Hepatocyte (in vitro differentiated cells): ENCODE measurements at regions not wholly inside any gene's neighbourhood (a gene's known extent, or its start where the extent isn't known, plus 50 kb on each side); places are given as distances from the start of the nearest gene placed in this dataset.

Source experiments
- DNase-seq: peaks from one replicate; pipeline ENCODE4 v3.0.0-alpha.2; 2016; ENCODE audit warnings: low spot score
- H2AFZ ChIP-seq: fragments of 200-600 bp; sonication (generic); 2 replicates; pipeline ENCODE4 v1.6.0; 2016; ENCODE audit warnings: antibody characterized with exemption, mild to moderate bottlenecking
- H3K27ac ChIP-seq: fragments of 200-600 bp; sonication (generic); 2 replicates; pipeline ENCODE4 v1.5.1; 2016; ENCODE audit warnings: mild to moderate bottlenecking
- H3K27me3 ChIP-seq: fragments of 200-600 bp; sonication (generic); 2 replicates; pipeline ENCODE4 v1.6.1; 2016
- H3K36me3 ChIP-seq: fragments of 200-600 bp; sonication (generic); replicated peaks from 2 replicates; pipeline ENCODE4 v1.5.1; 2016; ENCODE audit warnings: low read depth; ENCODE audit not compliant: insufficient read depth
- H3K4me1 ChIP-seq: fragments of 200-600 bp; sonication (generic); 2 replicates; pipeline ENCODE4 v1.5.1; 2016; ENCODE audit warnings: mild to moderate bottlenecking, moderate library complexity; ENCODE audit not compliant: insufficient read depth
- H3K4me2 ChIP-seq: fragments of 200-600 bp; sonication (generic); 2 replicates; pipeline ENCODE4 v1.6.0; 2016
- H3K4me3 ChIP-seq: fragments of 200-600 bp; sonication (generic); 2 replicates; pipeline ENCODE4 v1.5.1; 2016; ENCODE audit warnings: mild to moderate bottlenecking
- H3K79me2 ChIP-seq: fragments of 200-600 bp; sonication (generic); 2 replicates; pipeline ENCODE4 v1.6.0; 2017; ENCODE audit warnings: mild to moderate bottlenecking
- H3K9me2 ChIP-seq: fragments of 200-600 bp; sonication (generic); replicated peaks from 2 replicates; pipeline ENCODE4 v1.6.0; 2017; ENCODE audit warnings: mild to moderate bottlenecking; ENCODE audit not compliant: insufficient read depth
- H3K9me3 ChIP-seq: fragments of 200-600 bp; sonication (generic); 2 replicates; pipeline ENCODE4 v1.5.1; 2016; ENCODE audit warnings: low read depth, mild to moderate bottlenecking
- H4K20me1 ChIP-seq: fragments of 200-600 bp; sonication (generic); 2 replicates; pipeline ENCODE4 v1.6.0; 2016; ENCODE audit warnings: mild to moderate bottlenecking; ENCODE audit not compliant: insufficient read depth, poor library complexity, severe bottlenecking
- EZH2 ChIP-seq: fragments of 200-600 bp; sonication (generic); IDR thresholded peaks from 2 replicates; pipeline ENCODE4 v1.6.1; 2016; ENCODE audit warnings: antibody characterized with exemption, mild to moderate bottlenecking, borderline replicate concordance
- EZH2phosphoT487 ChIP-seq: fragments of 200-600 bp; sonication (generic); IDR thresholded peaks from one replicate; pipeline ENCODE4 v1.6.1; 2018; ENCODE audit warnings: antibody characterized with exemption, mild to moderate bottlenecking, low read depth, moderate library complexity; ENCODE audit not compliant: unreplicated experiment, severe bottlenecking
- WGBS: methylation state at CpG from one replicate; pipeline ENCODE4 v1.1.6; 2016; ENCODE audit warnings: low lambda C conversion rate; ENCODE audit errors: missing lambda C conversion rate; 5-methylcytosine and 5-hydroxymethylcytosine counted together
- TF ChIP-seq, protein P1 (sequence below): fragments of 200-600 bp; sonication (generic); IDR thresholded peaks from 2 replicates; pipeline ENCODE4 v1.5.1; 2016; ENCODE audit warnings: antibody characterized with exemption, mild to moderate bottlenecking; ENCODE audit not compliant: poor library complexity

DNA sequence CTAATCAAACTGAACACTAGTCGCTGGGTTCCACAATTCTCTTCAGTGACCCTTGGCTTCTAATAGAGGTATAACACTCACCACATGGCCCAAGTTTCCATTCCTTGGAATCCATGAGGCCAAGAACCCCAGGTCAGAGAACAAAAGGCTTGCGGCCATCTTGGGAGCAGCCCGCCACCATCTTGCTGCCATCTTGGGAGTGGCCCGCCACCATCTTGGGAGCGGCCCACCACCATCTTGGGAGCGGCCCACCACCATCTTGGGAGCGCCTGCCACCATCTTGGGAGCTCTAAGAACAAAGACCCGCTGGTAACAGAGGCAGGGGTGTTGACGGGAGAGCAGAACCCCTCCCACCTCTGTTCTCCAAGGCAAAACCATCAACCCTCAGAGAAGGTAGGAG is 493.4 kb downstream of the MATN1 start:
- H3K4me1 ChIP-seq = peaks cover 4% of the 10 kb centered on the region
- 92% methylated on average over 9 of the region's 9 CpGs for WGBS

DNA sequence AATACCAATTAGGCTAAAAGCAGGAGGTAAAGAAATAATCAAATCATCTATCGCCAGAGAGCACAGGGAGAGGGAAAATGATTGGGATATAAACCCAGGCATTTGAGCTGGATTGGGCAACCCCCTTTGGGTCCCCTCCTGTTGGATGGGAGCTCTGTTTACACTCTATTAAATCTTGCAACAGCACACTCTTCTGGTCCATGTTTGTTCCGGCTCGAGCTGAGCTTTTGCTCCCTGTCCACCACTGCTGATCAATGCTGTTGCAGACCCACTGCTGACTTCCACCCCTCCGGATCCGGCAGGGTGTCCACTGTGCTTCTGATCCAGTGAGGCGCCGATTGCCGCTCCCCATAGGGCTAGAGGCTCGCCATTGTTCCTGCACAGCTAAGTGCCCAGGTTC is 493.8 kb downstream of the MATN1 start:
- Histone ChIP-seq H3K4me3 (no peak overlapping the region), H3K4me1 (peaks cover 4% of the 10 kb centered on the region), H3K79me2 (no peaks in the 10 kb centered on the region), H3K9me2 (no peaks in the 10 kb centered on the region), H4K20me1 (no peaks in the 10 kb centered on the region), H3K27me3 (no peaks in the 10 kb centered on the region), H3K36me3 (no peaks in the 10 kb centered on the region), H3K4me2 (no peak overlapping the region), H3K9me3 (no peaks in the 10 kb centered on the region), H2AFZ (no peak overlapping the region), H3K27ac (no peak overlapping the region)
- 80% methylated on average over 9 of the region's 9 CpGs for WGBS
- TF ChIP-seq, protein P1, sequence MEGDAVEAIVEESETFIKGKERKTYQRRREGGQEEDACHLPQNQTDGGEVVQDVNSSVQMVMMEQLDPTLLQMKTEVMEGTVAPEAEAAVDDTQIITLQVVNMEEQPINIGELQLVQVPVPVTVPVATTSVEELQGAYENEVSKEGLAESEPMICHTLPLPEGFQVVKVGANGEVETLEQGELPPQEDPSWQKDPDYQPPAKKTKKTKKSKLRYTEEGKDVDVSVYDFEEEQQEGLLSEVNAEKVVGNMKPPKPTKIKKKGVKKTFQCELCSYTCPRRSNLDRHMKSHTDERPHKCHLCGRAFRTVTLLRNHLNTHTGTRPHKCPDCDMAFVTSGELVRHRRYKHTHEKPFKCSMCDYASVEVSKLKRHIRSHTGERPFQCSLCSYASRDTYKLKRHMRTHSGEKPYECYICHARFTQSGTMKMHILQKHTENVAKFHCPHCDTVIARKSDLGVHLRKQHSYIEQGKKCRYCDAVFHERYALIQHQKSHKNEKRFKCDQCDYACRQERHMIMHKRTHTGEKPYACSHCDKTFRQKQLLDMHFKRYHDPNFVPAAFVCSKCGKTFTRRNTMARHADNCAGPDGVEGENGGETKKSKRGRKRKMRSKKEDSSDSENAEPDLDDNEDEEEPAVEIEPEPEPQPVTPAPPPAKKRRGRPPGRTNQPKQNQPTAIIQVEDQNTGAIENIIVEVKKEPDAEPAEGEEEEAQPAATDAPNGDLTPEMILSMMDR = no peak
- TF ChIP-seq EZH2 = no peak
- TF ChIP-seq EZH2phosphoT487 = no peak
- no peak for DNase-seq

More for the DNA sequence above, 493.4 kb downstream of the MATN1 start:
- no peaks in the 10 kb centered on the region for H3K9me2 ChIP-seq
- H3K4me2 ChIP-seq = no peak overlapping the region
- no peak overlapping the region for H3K4me3 ChIP-seq
- H2AFZ ChIP-seq = no peak overlapping the region
- no peak for TF ChIP-seq EZH2phosphoT487
- TF ChIP-seq, protein P1 = no peak
- TF ChIP-seq EZH2 = no peak
- H3K27me3 ChIP-seq = no peaks in the 10 kb centered on the region
- DNase-seq = no peak
- no peaks in the 10 kb centered on the region for H3K9me3 ChIP-seq
- H3K79me2 ChIP-seq = no peaks in the 10 kb centered on the region
- H3K27ac ChIP-seq = no peak overlapping the region
- no peaks in the 10 kb centered on the region for H3K36me3 ChIP-seq
- no peaks in the 10 kb centered on the region for H4K20me1 ChIP-seq

DNA sequence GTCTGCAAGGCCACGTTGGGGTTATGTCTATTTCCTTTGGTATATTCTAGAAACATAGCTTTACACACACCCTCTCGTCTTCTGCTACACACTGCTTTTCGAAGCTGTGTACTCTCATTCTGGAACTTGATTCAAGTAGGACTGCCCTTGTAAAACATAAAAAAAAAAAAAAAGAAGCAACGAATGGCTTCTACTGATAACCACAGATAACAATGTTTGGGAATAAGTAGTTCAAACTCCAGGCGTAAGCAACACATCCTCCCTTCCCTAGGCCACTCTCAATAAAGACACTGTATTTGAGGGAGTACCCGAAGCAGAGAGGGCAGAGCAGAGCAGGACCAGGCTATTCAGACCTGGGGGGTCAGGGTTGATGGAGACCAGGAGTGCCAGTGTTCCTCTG is 496.7 kb downstream of the MATN1 start:
- Histone ChIP-seq H3K27me3 (no peaks in the 10 kb centered on the region), H3K4me3 (no peak overlapping the region), H3K9me3 (no peaks in the 10 kb centered on the region), H3K36me3 (no peaks in the 10 kb centered on the region), H4K20me1 (no peaks in the 10 kb centered on the region), H3K9me2 (no peaks in the 10 kb centered on the region), H2AFZ (no peak overlapping the region), H3K4me2 (no peak overlapping the region), H3K79me2 (no peaks in the 10 kb centered on the region), H3K27ac (no peak overlapping the region), H3K4me1 (peaks cover 4% of the 10 kb centered on the region)
- TF ChIP-seq EZH2phosphoT487 (no peak), EZH2 (no peak)
- TF ChIP-seq, protein P1 = no peak
- WGBS = 32% methylated on average over 6 of the region's 6 CpGs
- DNase-seq = no peak

DNA sequence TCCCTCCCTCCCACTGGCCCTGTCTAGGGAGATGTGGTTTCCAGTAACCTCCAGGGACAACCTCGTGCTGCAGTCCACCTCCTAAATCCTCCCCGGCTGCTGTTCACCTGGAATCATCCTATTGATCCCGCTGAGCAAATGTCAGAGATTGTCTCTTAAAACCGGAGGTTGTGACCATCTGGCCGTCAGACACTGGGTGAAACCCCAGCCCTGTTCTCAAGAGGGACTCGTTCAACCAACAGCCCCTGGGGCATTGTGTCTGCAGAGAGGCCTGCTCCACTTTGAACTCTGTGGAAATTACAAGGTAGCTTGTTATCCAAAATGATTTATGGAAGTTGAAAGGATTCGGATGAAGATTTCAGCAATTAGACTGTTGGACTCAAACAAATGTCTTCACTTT is 498.0 kb downstream of the MATN1 start:
- Histone ChIP-seq H4K20me1 (no peaks in the 10 kb centered on the region), H3K27ac (no peak overlapping the region), H3K4me3 (no peak overlapping the region), H3K36me3 (no peaks in the 10 kb centered on the region), H3K9me2 (no peaks in the 10 kb centered on the region), H3K4me2 (no peak overlapping the region), H3K79me2 (no peaks in the 10 kb centered on the region), H2AFZ (no peak overlapping the region), H3K4me1 (peaks cover 4% of the 10 kb centered on the region), H3K27me3 (no peaks in the 10 kb centered on the region), H3K9me3 (no peaks in the 10 kb centered on the region)
- 59% methylated on average over 7 of the region's 7 CpGs for WGBS
- no peak for DNase-seq
- TF ChIP-seq EZH2 (no peak), EZH2phosphoT487 (no peak)
- TF ChIP-seq, protein P1 = no peak
